LNCaP clone FGC (cell line): ENCODE measurements at regions not wholly inside any gene's neighbourhood (a gene's known extent, or its start where the extent isn't known, plus 50 kb on each side); places are given as distances from the start of the nearest gene placed in this dataset.

Experiments used
- DNase-seq: peaks from one replicate; pipeline ENCODE4 v3.0.0-alpha.2; 2011; ENCODE audit warnings: low read depth
- H3K4me3 ChIP-seq: 2 replicates; pipeline ENCODE4 v1.5.1; 2011; ENCODE audit warnings: mild to moderate bottlenecking, low read depth, low read length, control low read depth
- TF ChIP-seq, protein P1 (sequence below): IDR thresholded peaks from 2 replicates; pipeline ENCODE4 v1.5.1; 2012; ENCODE audit warnings: mild to moderate bottlenecking; ENCODE audit not compliant: control insufficient read depth, insufficient read depth; ENCODE audit errors: extremely low read depth

DNA sequence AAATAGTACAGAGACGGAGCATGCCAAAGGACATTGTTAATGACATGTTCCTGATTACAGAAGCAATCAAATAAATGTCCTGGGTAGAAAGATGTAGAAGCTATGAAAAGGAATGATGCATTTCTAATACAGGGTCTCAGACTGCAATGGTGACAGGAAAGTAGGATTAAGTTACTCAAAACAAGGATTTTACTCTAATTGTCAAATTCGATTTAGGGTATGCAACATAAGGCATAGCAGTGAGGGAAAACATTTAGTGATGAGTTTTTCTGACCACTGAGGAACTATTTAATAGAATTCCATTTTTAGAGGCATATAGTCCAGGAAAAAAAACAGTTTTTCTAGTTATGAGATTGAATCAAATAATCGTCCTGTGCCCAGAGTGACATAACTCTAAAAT lies 715.1 kb upstream of the ACO1 start:
- TF ChIP-seq, protein P1, sequence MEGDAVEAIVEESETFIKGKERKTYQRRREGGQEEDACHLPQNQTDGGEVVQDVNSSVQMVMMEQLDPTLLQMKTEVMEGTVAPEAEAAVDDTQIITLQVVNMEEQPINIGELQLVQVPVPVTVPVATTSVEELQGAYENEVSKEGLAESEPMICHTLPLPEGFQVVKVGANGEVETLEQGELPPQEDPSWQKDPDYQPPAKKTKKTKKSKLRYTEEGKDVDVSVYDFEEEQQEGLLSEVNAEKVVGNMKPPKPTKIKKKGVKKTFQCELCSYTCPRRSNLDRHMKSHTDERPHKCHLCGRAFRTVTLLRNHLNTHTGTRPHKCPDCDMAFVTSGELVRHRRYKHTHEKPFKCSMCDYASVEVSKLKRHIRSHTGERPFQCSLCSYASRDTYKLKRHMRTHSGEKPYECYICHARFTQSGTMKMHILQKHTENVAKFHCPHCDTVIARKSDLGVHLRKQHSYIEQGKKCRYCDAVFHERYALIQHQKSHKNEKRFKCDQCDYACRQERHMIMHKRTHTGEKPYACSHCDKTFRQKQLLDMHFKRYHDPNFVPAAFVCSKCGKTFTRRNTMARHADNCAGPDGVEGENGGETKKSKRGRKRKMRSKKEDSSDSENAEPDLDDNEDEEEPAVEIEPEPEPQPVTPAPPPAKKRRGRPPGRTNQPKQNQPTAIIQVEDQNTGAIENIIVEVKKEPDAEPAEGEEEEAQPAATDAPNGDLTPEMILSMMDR: no peak
- no peak overlapping the region for H3K4me3 ChIP-seq
- DNase-seq: no peak

DNA sequence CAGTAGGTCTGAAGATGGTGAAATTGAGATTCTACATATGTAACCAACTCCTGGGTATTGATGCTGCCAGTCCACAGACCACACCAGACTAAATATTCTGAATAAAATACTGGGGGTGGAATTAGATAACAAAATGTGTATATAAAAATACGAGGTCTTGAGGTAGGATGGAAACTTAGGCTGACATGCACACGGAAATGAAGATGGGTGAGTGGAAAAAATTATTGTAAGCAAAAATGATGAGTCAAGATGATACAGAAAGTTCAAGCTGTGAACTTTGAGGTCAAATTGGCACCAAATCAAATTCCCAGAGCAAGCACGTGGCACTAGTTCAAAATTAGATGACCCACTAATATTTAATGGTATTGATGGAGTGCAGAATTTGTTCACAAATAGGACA lies 713.4 kb upstream of the ACO1 start:
- no peak overlapping the region for H3K4me3 ChIP-seq
- no peak for DNase-seq
- TF ChIP-seq, protein P1: no peak

DNA sequence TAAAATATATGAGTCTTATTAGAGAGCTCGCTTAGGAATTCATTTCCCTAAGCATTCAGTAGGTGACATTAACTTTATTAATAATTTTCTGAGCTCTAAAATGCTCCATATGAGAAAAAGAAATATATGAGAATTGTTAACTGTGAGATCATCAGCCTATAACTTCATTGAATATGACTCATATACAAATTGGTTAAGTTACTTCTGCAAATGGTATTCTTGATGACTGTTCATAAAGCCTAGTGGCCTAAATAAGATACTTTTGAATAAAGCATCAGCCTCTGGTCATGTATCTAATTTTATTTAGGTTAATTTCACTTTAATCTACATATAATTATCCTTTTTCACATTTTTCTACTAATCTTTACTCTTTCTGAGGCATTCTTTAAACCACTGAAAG lies 710.2 kb upstream of the ACO1 start:
- no peak overlapping the region for H3K4me3 ChIP-seq
- DNase-seq: no peak
- TF ChIP-seq, protein P1: no peak

DNA sequence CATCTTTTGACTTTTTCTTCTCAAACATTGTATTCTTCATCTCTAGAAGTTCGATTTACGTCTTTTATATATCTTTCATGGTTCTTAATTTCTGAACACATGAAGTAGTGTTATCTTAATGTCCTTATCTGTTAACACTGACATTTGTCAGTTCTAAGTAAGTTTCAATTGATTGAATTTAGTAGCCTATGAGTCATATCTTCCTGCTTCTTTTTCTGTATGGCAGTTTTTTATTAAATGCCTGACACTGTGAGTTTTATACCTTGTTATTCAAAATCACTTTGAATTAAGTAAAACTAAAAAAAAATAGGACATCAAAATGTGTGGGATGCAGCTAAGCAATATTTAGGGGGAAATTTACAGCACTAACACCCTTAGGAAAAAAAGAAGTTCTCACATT lies 707.0 kb upstream of the ACO1 start:
- no peak for DNase-seq
- TF ChIP-seq, protein P1: no peak
- H3K4me3 ChIP-seq: no peak overlapping the region

DNA sequence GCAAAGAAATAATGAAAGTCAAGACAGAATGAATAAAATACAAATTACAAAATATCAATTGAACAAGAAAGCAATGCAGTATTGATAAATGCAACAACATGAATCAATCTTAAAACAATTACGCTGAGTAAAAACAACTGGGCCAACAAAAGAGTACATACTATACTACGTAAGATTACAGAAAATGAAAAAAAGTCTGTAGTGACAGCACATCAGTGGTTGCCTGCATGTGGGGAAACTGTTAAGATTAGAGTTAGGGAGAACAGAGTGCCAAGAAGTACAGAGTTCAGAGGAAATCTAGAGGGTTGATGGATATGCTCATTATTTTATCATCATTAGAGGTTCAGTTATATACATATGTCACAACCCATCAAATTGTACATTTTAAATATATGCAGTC lies 706.6 kb upstream of the ACO1 start:
- TF ChIP-seq, protein P1: no peak
- no peak for DNase-seq
- no peak overlapping the region for H3K4me3 ChIP-seq

DNA sequence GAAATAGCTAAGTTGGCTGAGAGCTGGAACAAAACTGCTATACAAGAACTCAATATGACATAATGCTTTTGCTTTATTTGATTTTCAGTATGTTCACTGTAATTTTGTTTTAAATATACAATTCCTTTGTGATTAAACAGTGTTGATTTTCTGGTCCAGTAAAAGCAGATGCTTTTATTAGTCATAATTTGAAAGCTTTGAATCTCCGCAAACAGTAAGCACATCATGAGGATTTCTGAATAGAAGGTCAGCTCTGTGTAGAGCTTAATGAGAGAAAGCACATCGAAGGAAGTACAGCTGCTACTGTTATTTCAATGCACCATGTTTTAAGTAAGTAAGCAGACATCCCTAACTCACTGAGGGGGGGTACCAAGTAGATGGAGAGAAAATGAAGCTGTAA lies 701.3 kb upstream of the ACO1 start:
- H3K4me3 ChIP-seq: no peak overlapping the region
- no peak for DNase-seq
- TF ChIP-seq, protein P1: no peak

DNA sequence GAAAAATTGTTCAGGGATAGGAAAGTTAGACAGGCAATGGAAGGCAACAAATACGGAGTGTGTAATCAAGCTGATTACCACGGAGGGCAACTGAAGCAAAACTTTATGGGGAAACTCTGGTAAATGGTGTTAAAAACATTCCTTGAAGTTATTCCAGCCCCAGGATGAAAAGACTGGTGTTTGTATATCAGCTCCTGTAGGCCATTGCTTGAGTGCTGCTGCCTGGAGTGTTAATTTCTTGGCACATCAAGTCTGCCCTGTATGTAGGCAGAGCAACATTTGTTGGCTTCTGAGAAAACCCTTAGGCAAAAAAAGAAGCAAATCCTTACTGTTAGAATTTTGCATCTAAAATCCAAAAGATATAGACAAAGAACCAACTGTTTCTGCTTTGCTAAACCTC lies 686.5 kb upstream of the ACO1 start:
- H3K4me3 ChIP-seq: no peak overlapping the region
- no peak for DNase-seq

More for the DNA sequence above, 686.5 kb upstream of the ACO1 start:
- TF ChIP-seq, protein P1: no peak
